Esophagus squamous epithelium (tissue), 4 donors: ENCODE measurements at regions not wholly inside any gene's neighbourhood (a gene's known extent, or its start where the extent isn't known, plus 50 kb on each side); places are given as distances from the start of the nearest gene placed in this dataset.

Experiments
- POLR2A ChIP-seq, 4 donors: fragments of 450-650 bp; IDR thresholded peaks; one replicate each; pipeline ENCODE4 v1.6.1; 2017; ENCODE audit warnings: antibody characterized with exemption in 4 of 4, mild to moderate bottlenecking in 4 of 4, moderate library complexity in 3 of 4
- TF ChIP-seq, protein P1 (sequence below), 6 experiments: fragments of 450-650 bp in 4 of 6; fragments of 200-600 bp in 2 of 6; sonication (generic) in 2 of 6; IDR thresholded peaks; one replicate each; pipeline ENCODE4 v1.5.1; 2016 to 2019; ENCODE audit warnings: antibody characterized with exemption in 6 of 6, mild to moderate bottlenecking in 4 of 6, moderate library complexity in 4 of 6

- TF ChIP-seq, protein P1, sequence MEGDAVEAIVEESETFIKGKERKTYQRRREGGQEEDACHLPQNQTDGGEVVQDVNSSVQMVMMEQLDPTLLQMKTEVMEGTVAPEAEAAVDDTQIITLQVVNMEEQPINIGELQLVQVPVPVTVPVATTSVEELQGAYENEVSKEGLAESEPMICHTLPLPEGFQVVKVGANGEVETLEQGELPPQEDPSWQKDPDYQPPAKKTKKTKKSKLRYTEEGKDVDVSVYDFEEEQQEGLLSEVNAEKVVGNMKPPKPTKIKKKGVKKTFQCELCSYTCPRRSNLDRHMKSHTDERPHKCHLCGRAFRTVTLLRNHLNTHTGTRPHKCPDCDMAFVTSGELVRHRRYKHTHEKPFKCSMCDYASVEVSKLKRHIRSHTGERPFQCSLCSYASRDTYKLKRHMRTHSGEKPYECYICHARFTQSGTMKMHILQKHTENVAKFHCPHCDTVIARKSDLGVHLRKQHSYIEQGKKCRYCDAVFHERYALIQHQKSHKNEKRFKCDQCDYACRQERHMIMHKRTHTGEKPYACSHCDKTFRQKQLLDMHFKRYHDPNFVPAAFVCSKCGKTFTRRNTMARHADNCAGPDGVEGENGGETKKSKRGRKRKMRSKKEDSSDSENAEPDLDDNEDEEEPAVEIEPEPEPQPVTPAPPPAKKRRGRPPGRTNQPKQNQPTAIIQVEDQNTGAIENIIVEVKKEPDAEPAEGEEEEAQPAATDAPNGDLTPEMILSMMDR (IDR thresholded peaks at IDR 0.05) = no peak
- TF ChIP-seq POLR2A (IDR thresholded peaks at IDR 0.05) = no peak
These were observed 162.3 kb upstream of the NXPH2 start for GRCh38 chr2:138942466-138942865.
